ENCODE measurements at regions not wholly inside any gene's neighbourhood (a gene's known extent, or its start where the extent isn't known, plus 50 kb on each side); places are given as distances from the start of the nearest gene placed in this dataset.

GRCh38 chr20:60948224-60948623 is 303.8 kb upstream of the CDH4 start:
- H3K27me3 Mint-ChIP-seq (ENCODE audit: unreplicated experiment), result no peaks in the 10 kb centered on the region
- no peaks in the 10 kb centered on the region for H3K4me1 Mint-ChIP-seq (ENCODE audit: unreplicated experiment)
- H3K4me3 Mint-ChIP-seq (ENCODE audit: unreplicated experiment), result no peak overlapping the region
- DNase-seq (ENCODE audit: extremely low spot score, unreplicated experiment), result no peak
- H3K27ac Mint-ChIP-seq (ENCODE audit: unreplicated experiment), result no peak overlapping the region
- H3K9me3 Mint-ChIP-seq (ENCODE audit: unreplicated experiment), result peaks cover 19% of the 10 kb centered on the region
- no peak for TF ChIP-seq CTCF (IDR thresholded peaks at IDR 0.05)
- no peaks in the 10 kb centered on the region for H3K36me3 Mint-ChIP-seq (ENCODE audit: unreplicated experiment)

- Mint-ChIP-seq H3K4me3 (ENCODE audit: unreplicated experiment) (no peak overlapping the region), H3K36me3 (ENCODE audit: unreplicated experiment) (no peaks in the 10 kb centered on the region), H3K4me1 (ENCODE audit: unreplicated experiment) (no peaks in the 10 kb centered on the region), H3K27me3 (ENCODE audit: unreplicated experiment) (no peaks in the 10 kb centered on the region), H3K9me3 (ENCODE audit: unreplicated experiment) (peaks cover 15% of the 10 kb centered on the region), H3K27ac (ENCODE audit: unreplicated experiment) (no peak overlapping the region)
- TF ChIP-seq CTCF (IDR thresholded peaks at IDR 0.05), result no peak
- no peak for DNase-seq (ENCODE audit: extremely low spot score, unreplicated experiment)
Observed at GRCh38 chr20:60950561-60950960, 301.5 kb upstream of the CDH4 start.

GRCh38 chr20:60950974-60951373 is 301.1 kb upstream of the CDH4 start:
- no peak for TF ChIP-seq CTCF (IDR thresholded peaks at IDR 0.05)
- Mint-ChIP-seq H3K27me3 (ENCODE audit: unreplicated experiment) (no peaks in the 10 kb centered on the region), H3K4me1 (ENCODE audit: unreplicated experiment) (no peaks in the 10 kb centered on the region), H3K27ac (ENCODE audit: unreplicated experiment) (no peak overlapping the region), H3K36me3 (ENCODE audit: unreplicated experiment) (no peaks in the 10 kb centered on the region), H3K9me3 (ENCODE audit: unreplicated experiment) (peaks cover 15% of the 10 kb centered on the region), H3K4me3 (ENCODE audit: unreplicated experiment) (no peak overlapping the region)
- DNase-seq (ENCODE audit: extremely low spot score, unreplicated experiment), result no peak

GRCh38 chr20:60952861-60953260 is 299.2 kb upstream of the CDH4 start:
- Mint-ChIP-seq H3K9me3 (ENCODE audit: unreplicated experiment) (peaks cover 5% of the 10 kb centered on the region), H3K4me3 (ENCODE audit: unreplicated experiment) (no peak overlapping the region)
- no peak for TF ChIP-seq CTCF (IDR thresholded peaks at IDR 0.05)

GRCh38 chr20:60953321-60953720 is 298.7 kb upstream of the CDH4 start:
- Mint-ChIP-seq H3K4me1 (ENCODE audit: unreplicated experiment) (no peaks in the 10 kb centered on the region), H3K27ac (ENCODE audit: unreplicated experiment) (no peak overlapping the region), H3K9me3 (ENCODE audit: unreplicated experiment) (peaks cover 5% of the 10 kb centered on the region), H3K4me3 (ENCODE audit: unreplicated experiment) (no peak overlapping the region), H3K36me3 (ENCODE audit: unreplicated experiment) (no peaks in the 10 kb centered on the region), H3K27me3 (ENCODE audit: unreplicated experiment) (no peaks in the 10 kb centered on the region)
- no peak for DNase-seq (ENCODE audit: extremely low spot score, unreplicated experiment)
- no peak for TF ChIP-seq CTCF (IDR thresholded peaks at IDR 0.05)

More at GRCh38 chr20:60952861-60953260, 299.2 kb upstream of the CDH4 start:
- Mint-ChIP-seq H3K27ac (ENCODE audit: unreplicated experiment) (no peak overlapping the region), H3K36me3 (ENCODE audit: unreplicated experiment) (no peaks in the 10 kb centered on the region), H3K27me3 (ENCODE audit: unreplicated experiment) (no peaks in the 10 kb centered on the region), H3K4me1 (ENCODE audit: unreplicated experiment) (no peaks in the 10 kb centered on the region)
- no peak for DNase-seq (ENCODE audit: extremely low spot score, unreplicated experiment)
